Muscle of arm (tissue), 1 donor: ENCODE measurements at regions not wholly inside any gene's neighbourhood (a gene's known extent, or its start where the extent isn't known, plus 50 kb on each side); places are given as distances from the start of the nearest gene placed in this dataset.
A peak's percentile ranks its signal among the peaks of the same experiment; 100 is the strongest.

Experiments used
- DNase-seq: peaks from one replicate; pipeline ENCODE4 v3.0.0-alpha.2; 2013

DNA sequence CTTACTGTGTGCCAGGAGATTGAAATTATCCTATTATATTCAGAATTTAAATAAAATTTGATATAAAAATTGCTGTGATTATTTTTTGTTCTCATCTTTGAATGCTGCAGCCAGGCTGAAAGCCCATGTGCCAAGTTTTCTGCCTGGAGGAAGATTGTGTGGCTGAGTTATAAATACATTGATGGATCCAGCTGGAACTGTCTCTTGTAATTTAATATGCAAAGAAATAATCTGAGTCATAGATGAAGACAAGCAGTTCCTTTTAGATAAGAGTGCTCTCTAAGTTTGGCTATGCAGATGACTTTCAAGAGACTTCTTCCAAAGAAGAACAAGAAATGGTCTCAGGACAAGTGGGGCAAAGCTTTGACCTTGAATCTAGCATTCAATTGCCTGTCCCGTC is 871.0 kb downstream of the CDH11 start:
- peak; percentile 15 for DNase-seq

DNA sequence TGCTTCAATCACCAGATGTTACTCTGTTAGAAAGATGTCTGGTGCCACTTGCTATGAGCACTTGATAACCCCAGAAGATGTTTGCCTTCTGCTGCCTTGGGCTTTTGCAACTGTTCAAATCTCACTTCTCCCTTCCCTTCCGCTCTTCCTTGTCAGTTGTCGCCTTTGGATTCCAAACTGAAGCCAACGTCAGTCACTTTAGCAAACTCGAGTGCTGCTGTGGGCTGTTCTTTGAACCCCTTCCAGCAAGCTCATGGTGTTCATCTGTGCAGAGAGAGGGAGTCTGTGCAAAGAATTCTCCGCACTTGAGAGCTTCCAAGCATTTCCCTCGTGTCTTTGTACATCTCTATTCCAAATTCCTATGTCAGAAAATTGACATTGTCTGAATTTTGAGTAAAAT is 879.4 kb downstream of the CDH11 start:
- DNase-seq = peak; percentile 30

DNA sequence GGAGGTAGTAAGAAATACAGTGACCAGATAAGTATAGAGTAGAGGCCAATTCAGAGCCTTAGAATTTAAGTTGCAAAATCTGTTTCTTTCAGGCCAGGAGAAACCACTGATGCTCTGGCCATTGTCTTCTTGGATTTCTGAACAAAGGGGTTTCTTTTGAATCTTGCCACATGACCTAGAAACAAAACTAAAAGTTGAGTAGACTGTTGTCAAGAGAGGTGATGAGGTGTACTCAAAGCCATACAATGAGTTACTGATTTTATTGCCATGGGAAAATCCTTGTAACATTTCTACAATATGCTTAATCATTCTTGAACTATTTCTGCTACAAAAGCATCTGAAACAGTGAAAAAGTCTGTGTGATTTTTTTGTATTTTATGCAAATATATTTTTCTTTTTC is 881.3 kb downstream of the CDH11 start:
- DNase-seq = no peak

- DNase-seq = no peak
Measured at GRCh38 chr16:64238571-64238970, 883.3 kb downstream of the CDH11 start.

DNA sequence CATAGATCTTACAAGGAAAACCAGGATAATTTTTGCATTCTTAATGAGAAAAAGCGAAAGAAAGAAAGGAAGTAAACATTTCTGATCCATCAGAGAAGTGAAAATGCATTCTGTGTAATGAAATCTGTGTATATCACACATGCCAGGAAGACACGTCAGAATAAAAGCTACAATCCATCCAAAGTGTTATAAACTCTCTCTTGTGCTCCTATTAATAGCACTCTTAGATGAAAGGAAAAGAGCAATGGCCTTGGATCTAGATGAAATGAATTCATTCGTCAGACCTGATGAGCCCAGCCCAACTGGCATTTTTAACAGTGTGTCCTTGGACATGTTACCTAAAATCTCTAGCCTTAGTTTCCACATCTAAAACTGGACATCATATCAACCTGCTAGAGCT is 885.5 kb downstream of the CDH11 start:
- no peak for DNase-seq

DNA sequence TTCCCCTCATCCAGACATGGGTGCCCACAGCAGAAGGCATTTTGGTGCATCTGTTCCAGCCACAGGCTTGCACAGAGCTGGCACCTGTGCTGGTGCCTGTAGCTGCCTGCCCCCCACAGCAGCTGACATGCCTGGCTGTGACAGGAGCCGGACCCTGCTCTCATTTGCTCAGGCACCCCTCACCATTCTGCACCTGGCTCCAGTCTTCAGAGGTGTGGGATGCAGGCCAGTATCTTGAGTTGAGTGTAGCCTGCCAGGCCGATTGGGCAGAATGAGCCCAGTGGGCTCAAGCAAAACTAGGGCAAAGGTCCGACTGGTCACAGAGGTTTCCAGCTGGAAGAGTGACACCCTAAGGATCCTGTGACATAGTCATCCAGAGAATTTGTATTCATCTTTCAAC is 887.7 kb downstream of the CDH11 start:
- peak; percentile 9 for DNase-seq

- DNase-seq = no peak
Measured at GRCh38 chr16:64225696-64226095, 896.2 kb downstream of the CDH11 start.

GRCh38 chr16:64225036-64225435 is 896.8 kb downstream of the CDH11 start:
- DNase-seq = no peak

DNA sequence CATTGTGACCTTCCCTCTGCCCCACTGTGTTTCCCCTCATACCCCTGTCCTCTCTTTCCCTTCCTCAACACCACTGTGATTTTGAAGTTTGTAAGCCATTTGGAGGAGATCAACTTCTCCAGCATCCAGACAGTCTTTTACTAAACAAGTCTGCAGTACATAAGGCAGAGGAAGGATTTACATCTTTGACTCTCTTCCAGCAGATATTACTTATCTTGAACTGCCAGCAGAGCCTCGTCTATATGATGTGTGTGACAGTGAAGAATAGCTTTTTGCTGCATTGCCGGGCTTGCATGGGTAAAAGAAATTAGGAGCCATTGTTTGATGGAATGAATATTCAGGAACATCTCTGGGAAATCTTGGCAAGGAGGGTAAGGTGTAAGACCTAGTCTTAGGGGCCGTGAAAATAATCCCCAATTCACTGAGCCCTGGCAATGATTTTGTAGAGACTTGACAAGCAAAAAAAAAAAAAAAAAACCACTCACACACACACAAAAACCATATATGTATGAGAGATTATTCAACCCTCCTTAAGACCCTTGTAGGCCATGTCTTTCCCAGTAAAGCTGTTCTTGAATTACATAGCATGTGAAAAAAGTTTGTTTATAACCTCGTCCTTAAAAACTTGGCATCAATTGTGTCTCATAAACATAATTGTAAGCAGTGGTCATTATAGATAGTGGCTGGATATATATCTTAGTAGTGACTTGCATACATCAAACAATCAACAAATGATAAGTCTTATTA is 903.9 kb downstream of the CDH11 start:
- DNase-seq = no peak

DNA sequence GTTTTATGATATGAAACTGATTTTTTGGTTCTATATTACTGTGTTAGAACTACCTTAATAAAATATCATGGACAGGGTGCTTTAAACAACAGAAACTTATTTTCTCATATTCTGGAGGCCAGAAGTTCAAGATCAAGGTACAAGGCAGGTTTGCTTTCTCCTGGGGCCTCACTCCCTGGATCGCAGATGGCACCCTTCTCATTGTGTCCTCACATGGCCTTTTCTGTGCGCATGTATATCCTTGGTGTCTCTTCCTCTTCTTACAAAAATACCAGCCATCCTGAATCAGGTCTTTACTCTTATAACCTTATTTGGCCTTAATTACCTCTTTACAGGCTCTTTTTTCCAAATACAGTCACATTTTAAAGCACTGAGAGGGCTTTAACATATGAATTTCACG is 906.1 kb downstream of the CDH11 start:
- DNase-seq = no peak

DNA sequence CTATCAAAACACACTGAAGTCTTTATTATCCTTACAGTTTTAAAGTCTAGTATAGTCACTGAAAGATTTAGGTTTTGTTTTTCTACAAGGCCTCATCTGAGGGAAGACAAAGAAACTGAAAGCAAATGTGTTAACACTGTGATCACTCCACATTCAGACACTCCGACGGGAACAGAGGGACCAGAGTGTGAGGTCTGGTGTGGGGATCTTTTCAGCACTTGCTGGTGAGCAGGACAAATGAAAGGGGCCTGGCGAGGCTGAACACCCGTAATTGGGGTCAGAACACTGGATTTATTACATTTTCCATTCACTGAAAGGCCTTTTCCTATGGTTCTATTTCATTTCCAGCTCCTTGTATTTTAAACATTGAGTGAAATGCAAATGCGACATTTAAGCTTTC is 910.5 kb downstream of the CDH11 start:
- no peak for DNase-seq

- DNase-seq = no peak
Measured at GRCh38 chr16:64206862-64207261, 915.0 kb downstream of the CDH11 start.

GRCh38 chr16:64203126-64203525 is 918.7 kb downstream of the CDH11 start:
- no peak for DNase-seq

GRCh38 chr16:64202571-64202970 is 919.3 kb downstream of the CDH11 start:
- no peak for DNase-seq

DNA sequence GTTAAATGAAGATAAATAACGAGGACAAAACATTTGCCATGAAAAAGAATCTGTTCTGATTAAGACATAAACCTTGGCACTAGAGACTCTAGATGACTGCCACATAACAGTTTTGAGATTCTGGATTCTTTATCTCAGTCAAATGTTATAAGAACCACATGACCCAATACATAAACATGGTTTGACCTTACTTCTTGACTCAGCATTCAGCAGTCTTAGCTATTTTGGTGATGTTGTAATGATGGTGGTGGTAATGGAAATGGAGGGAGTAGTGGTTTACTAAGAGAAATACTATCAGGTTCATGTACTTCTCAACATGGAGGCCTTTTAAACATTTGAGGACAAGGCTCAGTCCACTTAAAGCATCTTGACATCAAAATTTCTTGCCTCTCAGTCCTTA is 925.4 kb downstream of the CDH11 start:
- DNase-seq = no peak

DNA sequence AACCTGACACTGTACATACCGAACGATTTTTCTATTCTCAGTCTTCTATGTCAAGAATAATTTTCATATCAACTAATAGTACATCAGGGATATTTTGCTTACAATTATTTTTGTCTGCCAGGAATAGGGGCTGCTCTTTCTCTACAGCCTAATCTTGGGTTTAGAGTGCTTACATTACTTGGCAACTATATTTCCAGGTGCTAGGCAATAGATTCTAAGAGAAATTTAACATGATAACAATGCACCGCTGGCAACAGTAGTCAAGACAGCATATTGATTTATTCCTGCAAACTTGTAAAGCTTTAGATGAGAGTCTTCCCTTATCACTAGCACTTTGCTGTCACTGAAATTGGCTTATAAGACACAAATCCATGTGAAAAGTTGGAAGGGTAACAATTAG is 935.9 kb downstream of the CDH11 start:
- no peak for DNase-seq

GRCh38 chr16:64184156-64184555 is 937.7 kb downstream of the CDH11 start:
- DNase-seq = no peak

GRCh38 chr16:64182985-64183384 is 938.9 kb downstream of the CDH11 start:
- no peak for DNase-seq

GRCh38 chr16:64181271-64181925 is 940.5 kb downstream of the CDH11 start:
- no peak for DNase-seq

DNA sequence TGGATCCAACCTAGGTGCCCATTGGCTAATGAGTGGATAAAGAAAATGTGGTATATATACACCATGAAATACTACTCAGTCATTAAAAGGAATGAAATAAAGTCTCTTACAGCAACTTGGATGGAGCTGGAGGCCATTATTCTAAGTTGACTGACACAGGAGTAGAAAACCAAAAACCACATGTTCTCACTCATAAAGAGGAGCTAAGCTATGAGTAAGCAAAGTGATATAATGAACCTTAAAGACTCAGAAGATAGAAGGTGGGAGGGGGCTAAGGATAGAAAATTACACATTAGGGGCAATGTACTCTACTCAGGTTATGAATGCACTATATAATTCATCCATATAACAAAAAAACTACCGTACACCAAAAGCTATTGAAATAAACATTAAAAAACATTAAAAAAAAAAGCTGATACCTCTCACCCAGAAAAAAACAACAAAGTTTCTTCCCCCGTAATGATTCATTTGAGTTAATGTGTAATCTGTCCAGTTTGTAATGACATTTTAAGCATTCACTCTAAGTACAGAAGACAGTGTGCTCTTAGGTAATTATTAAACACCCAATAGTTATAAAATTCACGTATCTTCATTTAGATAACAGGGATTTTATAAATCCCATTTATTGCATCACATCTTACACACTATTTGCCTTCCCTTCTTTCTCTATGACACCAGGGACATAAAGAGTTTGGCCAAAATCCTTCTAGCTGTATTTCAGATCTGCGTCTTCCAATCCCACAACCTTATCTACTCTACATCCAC is 941.5 kb downstream of the CDH11 start:
- no peak for DNase-seq

DNA sequence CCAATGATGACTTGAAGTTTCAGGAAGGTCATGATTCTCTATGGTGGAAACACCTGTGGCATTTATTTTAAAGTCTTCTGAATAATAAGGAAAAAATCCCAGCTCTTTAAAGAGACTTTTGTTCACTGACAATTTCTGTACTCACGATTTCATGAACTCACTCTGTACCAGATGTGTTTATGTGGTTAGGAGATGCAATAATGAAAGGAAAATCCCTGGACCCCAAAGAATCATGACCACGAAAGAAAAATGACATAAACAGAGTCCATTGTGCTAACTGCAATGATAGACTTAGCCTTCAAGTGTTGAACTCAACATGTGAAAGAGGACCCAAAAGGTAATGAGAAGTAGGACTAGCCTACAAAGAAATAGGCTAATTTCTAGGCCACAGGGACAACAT is 947.5 kb downstream of the CDH11 start:
- no peak for DNase-seq

DNA sequence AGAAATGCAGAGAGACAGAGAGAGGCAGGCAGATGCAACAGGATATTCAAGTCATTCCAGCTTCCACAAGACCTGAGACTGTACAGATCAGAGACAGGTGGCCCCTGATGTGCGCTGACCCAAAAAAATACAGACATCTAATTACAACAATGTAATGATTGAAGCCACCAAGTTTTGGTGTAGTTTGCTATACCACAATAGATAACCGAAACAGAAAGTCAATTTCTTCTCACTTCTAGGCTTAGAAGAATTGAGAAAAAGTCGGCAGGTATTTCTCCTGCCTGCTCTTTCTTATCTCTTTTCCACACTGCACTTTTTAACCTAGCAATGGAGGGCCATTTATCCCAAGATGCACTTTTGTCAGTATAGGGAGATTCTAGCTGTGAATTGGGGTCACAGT is 949.2 kb downstream of the CDH11 start:
- no peak for DNase-seq

- no peak for DNase-seq
Measured at GRCh38 chr16:64172226-64172625, 949.6 kb downstream of the CDH11 start.
